ENCODE measurements at regions not wholly inside any gene's neighbourhood (a gene's known extent, or its start where the extent isn't known, plus 50 kb on each side); places are given as distances from the start of the nearest gene placed in this dataset.
A peak's percentile ranks its signal among the peaks of the same experiment; 100 is the strongest.

GRCh38 chr4:100907465-100908454 lies 389.9 kb upstream of the EMCN start:
- TF ChIP-seq POLR2A (IDR thresholded peaks at IDR 0.05; ENCODE audit: borderline replicate concordance, extremely low read depth, insufficient read depth, insufficient read length) (no peak), CTCF (IDR thresholded peaks at IDR 0.05 in 2 of 3, conservative IDR thresholded peaks at IDR 0.05 in 1 of 3; ENCODE audit: borderline replicate concordance in 1 of 3, insufficient read depth in 1 of 3, low read depth in 2 of 3, low read length in 2 of 3) (peak; percentile 29 to 52 (median 47); a peak in 5 of 6 replicates), SP1 (IDR thresholded peaks at IDR 0.05; ENCODE audit: low read depth) (no peak), SIN3A (IDR thresholded peaks at IDR 0.05; ENCODE audit: low read depth) (no peak), ZFX (IDR thresholded peaks at IDR 0.05) (no peak), POLR2AphosphoS5 (IDR thresholded peaks at IDR 0.05; ENCODE audit: low read depth, low read length) (no peak), ZNF274 (IDR thresholded peaks at IDR 0.05; ENCODE audit: low read depth, low read length) (no peak), ELF1 (IDR thresholded peaks at IDR 0.05; ENCODE audit: borderline replicate concordance, low read depth) (no peak), TCF7L2 (IDR thresholded peaks at IDR 0.05; ENCODE audit: borderline replicate concordance, extremely low read depth, insufficient read depth, insufficient read length) (no peak), CBX3 (IDR thresholded peaks at IDR 0.05; ENCODE audit: low read depth) (peak; percentile 48; the same call in 1 of the 2 replicates), FOSL1 (IDR thresholded peaks at IDR 0.05; ENCODE audit: low read depth) (no peak), ATF3 (IDR thresholded peaks at IDR 0.05) (no peak), JUND (IDR thresholded peaks at IDR 0.05) (no peak), SRF (IDR thresholded peaks at IDR 0.05; ENCODE audit: low read depth) (no peak)
